ENCODE measurements at regions not wholly inside any gene's neighbourhood (a gene's known extent, or its start where the extent isn't known, plus 50 kb on each side); places are given as distances from the start of the nearest gene placed in this dataset.

- TF ChIP-seq CTCF (IDR thresholded peaks at IDR 0.05) (no peak), POLR2A (IDR thresholded peaks at IDR 0.05) (no peak), POLR2AphosphoS5 (IDR thresholded peaks at IDR 0.05; ENCODE audit: insufficient read depth in 1 of 2, low read depth in 1 of 2) (no peak)
Observed at GRCh38 chr3:144129536-144130214, 158.1 kb downstream of the DIPK2A start.
